ENCODE measurements at regions not wholly inside any gene's neighbourhood (a gene's known extent, or its start where the extent isn't known, plus 50 kb on each side); places are given as distances from the start of the nearest gene placed in this dataset.

DNA sequence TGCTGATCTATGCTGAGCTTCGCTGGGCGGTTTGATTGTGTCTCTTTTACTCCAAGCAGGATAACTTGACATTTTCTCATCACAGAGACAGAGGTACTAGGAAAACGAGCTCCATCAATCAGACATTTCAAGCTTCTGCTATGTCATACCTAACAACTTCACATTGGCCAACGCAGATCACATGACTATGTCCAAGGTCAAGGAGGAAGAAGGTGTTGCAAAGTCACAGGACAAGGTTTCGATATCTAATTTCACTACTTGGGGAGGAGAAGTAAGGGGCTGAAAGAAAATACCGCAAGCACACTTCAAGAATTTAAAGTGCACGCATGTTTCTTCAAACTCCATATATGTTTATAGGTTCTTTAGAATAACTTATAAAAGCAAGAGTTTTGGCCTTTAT is 425.8 kb downstream of the CHL1 start:
- no peak overlapping the region for H3K4me3 ChIP-seq (ENCODE audit: low read depth, low read length)
- TF ChIP-seq, protein P1, sequence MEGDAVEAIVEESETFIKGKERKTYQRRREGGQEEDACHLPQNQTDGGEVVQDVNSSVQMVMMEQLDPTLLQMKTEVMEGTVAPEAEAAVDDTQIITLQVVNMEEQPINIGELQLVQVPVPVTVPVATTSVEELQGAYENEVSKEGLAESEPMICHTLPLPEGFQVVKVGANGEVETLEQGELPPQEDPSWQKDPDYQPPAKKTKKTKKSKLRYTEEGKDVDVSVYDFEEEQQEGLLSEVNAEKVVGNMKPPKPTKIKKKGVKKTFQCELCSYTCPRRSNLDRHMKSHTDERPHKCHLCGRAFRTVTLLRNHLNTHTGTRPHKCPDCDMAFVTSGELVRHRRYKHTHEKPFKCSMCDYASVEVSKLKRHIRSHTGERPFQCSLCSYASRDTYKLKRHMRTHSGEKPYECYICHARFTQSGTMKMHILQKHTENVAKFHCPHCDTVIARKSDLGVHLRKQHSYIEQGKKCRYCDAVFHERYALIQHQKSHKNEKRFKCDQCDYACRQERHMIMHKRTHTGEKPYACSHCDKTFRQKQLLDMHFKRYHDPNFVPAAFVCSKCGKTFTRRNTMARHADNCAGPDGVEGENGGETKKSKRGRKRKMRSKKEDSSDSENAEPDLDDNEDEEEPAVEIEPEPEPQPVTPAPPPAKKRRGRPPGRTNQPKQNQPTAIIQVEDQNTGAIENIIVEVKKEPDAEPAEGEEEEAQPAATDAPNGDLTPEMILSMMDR (IDR thresholded peaks at IDR 0.05; ENCODE audit: low read depth, low read length): no peak

DNA sequence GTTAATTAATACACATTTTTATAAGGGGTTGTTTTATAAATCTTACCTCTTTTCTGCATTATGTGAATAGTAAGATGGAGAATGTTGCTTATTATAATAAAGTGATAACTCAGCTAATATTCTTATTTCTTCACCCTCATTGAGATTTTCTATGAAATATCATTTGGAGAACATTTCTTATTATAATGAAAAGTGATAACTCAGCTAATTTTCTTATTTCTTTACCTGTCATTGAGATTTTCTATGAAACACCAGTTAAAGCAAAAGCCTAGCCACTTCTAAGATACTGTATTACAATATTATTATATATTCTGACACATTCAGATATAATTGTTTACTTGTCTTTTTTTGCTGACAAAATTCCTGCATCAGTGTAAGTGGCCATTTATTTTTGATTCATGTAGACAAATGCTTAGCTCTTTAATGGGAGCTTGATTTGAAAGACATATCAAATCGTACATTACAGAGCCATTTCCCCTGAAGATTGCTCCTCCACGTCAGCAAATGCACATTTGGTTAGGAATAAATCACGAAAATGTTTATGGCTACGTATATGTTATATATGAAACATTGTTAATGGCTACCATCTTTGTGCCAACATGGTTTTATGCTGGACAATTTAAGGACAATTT is 427.5 kb downstream of the CHL1 start:
- no peak overlapping the region for H3K4me3 ChIP-seq (ENCODE audit: low read depth, low read length)
- TF ChIP-seq, protein P1 (IDR thresholded peaks at IDR 0.05; ENCODE audit: low read depth, low read length): no peak

DNA sequence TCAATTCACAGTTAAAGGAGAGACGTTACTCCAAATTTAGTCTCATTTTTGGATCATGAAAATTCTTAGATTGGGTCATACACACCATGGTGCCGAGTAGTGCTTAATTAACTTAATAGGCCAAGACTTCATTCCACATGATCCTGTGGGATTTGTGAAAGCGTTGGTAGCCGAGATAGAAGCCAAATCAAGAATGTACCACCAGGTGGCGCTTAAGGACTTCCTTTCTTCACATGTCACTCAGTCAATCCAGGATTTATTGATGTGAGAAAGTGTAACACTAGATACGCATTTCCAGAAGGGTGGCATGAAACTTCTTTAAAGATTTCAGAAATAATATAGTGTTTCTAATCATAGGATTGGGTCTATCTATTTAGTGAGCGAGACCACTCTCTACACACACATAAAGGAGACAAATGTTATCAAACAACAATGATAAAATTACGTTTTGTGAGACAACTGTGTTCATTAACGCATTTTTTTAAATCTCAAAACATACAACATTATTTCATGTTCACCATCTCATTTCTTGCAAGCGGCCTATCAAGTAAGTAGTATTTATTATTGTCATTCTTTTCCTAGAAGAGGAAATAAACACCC is 436.1 kb downstream of the CHL1 start:
- TF ChIP-seq, protein P1 (IDR thresholded peaks at IDR 0.05; ENCODE audit: low read depth, low read length): no peak
- H3K4me3 ChIP-seq (ENCODE audit: low read depth, low read length): no peak overlapping the region

DNA sequence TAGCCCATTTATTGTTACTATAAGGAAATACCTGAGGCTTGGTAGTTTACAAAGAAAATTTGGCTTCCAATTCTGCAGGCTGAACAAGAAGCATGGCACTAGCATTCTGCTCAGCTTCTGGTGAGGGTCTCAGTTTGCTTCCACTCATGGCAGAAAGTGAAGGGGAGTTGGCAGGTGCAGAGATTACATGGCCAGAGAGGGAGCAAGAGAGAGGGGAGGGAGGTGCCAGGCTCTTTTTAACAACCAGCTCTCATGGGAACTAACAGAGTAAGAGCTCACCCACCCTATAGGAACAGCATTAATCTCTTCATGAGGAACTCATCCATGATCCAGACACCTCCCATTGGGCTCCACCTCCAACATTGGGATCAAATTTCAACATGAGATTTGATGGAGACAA is 437.9 kb downstream of the CHL1 start:
- H3K4me3 ChIP-seq (ENCODE audit: low read depth, low read length): no peak overlapping the region
- TF ChIP-seq, protein P1 (IDR thresholded peaks at IDR 0.05; ENCODE audit: low read depth, low read length): no peak

DNA sequence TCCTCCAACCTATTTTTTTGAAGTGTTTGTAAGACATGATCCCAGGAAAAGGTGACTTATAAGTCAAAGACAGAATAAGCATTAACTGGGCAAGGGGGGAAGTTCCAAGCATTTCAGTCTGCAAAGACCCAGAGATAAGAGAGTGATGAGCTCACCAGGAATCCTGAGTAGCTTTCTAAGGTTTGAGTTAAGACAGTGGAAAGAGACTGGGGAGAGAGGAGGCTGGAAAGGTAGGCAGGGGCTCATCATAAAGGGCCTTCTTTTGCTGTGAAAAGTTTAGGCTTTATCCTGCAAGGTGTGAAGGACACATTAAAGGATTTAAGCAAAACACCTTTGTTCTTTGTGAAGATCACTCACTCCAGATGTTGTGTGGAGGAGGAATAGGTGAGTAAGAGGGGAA is 438.8 kb downstream of the CHL1 start:
- TF ChIP-seq, protein P1 (IDR thresholded peaks at IDR 0.05; ENCODE audit: low read depth, low read length): no peak
- no peak overlapping the region for H3K4me3 ChIP-seq (ENCODE audit: low read depth, low read length)

DNA sequence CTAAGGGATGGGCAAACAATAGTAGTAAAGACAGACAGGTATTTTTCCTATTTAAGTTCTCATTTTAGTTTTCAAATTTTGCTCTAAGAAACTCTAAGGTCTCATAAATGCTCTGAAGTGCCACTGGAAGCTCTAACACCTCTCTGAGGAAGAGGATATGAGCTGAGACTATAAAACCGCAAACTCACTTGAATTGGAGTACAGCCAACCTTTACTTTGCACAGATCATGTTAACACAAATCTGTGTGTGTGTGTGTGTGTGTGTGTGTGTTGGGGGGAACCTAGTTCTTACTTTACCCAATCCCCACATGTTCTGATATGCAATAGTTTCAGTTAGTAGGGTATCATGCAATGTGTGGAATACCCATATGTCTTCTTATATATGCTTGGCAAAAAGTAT is 446.8 kb downstream of the CHL1 start:
- H3K4me3 ChIP-seq (ENCODE audit: low read depth, low read length): no peak overlapping the region
- TF ChIP-seq, protein P1 (IDR thresholded peaks at IDR 0.05; ENCODE audit: low read depth, low read length): no peak

DNA sequence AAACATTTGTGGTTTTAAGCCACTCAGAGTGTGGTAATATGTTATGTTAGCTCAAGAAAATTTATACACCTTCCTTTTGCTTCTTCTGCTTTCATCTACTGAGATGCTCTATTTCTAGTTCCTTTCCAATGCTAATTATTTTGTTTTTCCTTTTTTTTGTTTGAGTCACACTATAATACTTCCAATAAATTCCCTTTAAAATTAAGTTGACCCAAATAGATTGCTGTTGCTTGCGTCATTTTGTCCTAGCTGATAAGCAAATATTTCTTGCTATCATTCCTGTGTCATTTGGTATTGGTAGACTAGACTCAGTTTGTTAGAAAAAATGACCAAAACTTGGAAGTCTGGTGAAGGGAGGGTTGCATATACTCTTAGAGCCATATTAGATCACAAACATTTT is 437.0 kb upstream of the CNTN6 start:
- H3K4me3 ChIP-seq (ENCODE audit: low read depth, low read length): no peak overlapping the region
- TF ChIP-seq, protein P1 (IDR thresholded peaks at IDR 0.05; ENCODE audit: low read depth, low read length): no peak
